PFSK-1 (cell line): ENCODE measurements at regions not wholly inside any gene's neighbourhood (a gene's known extent, or its start where the extent isn't known, plus 50 kb on each side); places are given as distances from the start of the nearest gene placed in this dataset.

ENCODE experiments used
- FOXP2 ChIP-seq: optimal IDR thresholded peaks from 2 replicates; pipeline ENCODE3; 2011; ENCODE audit warnings: borderline replicate concordance, control low read depth, inconsistent platforms; ENCODE audit not compliant: insufficient read depth; ENCODE audit errors: extremely low read length, extremely low read depth
- POLR2AphosphoS5 ChIP-seq: IDR thresholded peaks from 2 replicates; pipeline ENCODE4 v1.6.1; 2012; ENCODE audit warnings: low read depth, mild to moderate bottlenecking, control low read depth, low read length, moderate library complexity
- REST ChIP-seq, 2 experiments: IDR thresholded peaks; 2 replicates each; pipeline versions ENCODE4 v1.6.1 to v1.8.0; 2011 to 2012; ENCODE audit warnings: low read depth in 2 of 2, low read length in 2 of 2, control low read depth in 1 of 2, inconsistent platforms in 1 of 2, mild to moderate bottlenecking in 1 of 2, moderate library complexity in 1 of 2; ENCODE audit not compliant: insufficient read depth in 1 of 2
- SIN3A ChIP-seq: IDR thresholded peaks from 2 replicates; pipeline ENCODE4 v1.6.1; 2012; ENCODE audit warnings: mild to moderate bottlenecking, low read length, moderate library complexity, borderline replicate concordance; ENCODE audit not compliant: insufficient read depth
- TAF1 ChIP-seq: IDR thresholded peaks from 2 replicates; pipeline ENCODE4 v1.6.1; 2012; ENCODE audit warnings: low read length, control low read depth, borderline replicate concordance; ENCODE audit not compliant: insufficient read depth

GRCh38 chr5:176740131-176740701, 70.1 kb upstream of the UNC5A start:
- TF ChIP-seq TAF1: no peak
- no peak for TF ChIP-seq POLR2AphosphoS5
- TF ChIP-seq REST (IDR thresholded peaks at IDR 0.05; ENCODE audit: insufficient read depth in 1 of 2, low read depth in 2 of 2, low read length in 2 of 2): no peak
- TF ChIP-seq FOXP2: no peak
- no peak for TF ChIP-seq SIN3A

GRCh38 chr5:176740702-176741496, 69.5 kb upstream of the UNC5A start:
- TF ChIP-seq SIN3A: no peak

- TF ChIP-seq REST (IDR thresholded peaks at IDR 0.05; ENCODE audit: insufficient read depth in 1 of 2, low read depth in 2 of 2, low read length in 2 of 2) (no peak), SIN3A (no peak), TAF1 (no peak)
Measured at GRCh38 chr5:176741561-176742211, 68.7 kb upstream of the UNC5A start.

- TF ChIP-seq FOXP2 (no peak), REST (IDR thresholded peaks at IDR 0.05; ENCODE audit: insufficient read depth in 1 of 2, low read depth in 2 of 2, low read length in 2 of 2) (no peak), TAF1 (no peak), SIN3A (no peak), POLR2AphosphoS5 (no peak)
Measured at GRCh38 chr5:176742246-176743105, 67.9 kb upstream of the UNC5A start.

GRCh38 chr5:176743136-176743861, 67.1 kb upstream of the UNC5A start:
- TF ChIP-seq TAF1 (no peak), FOXP2 (no peak), REST (IDR thresholded peaks at IDR 0.05; ENCODE audit: insufficient read depth in 1 of 2, low read depth in 2 of 2, low read length in 2 of 2) (no peak), SIN3A (no peak), POLR2AphosphoS5 (no peak)
